ENCODE measurements at regions not wholly inside any gene's neighbourhood (a gene's known extent, or its start where the extent isn't known, plus 50 kb on each side); places are given as distances from the start of the nearest gene placed in this dataset.

GRCh38 chr18:41870817-41871216, 84.2 kb upstream of the PIK3C3 start:
- H3K36me3 ChIP-seq (ENCODE audit: control insufficient read depth in 2 of 4, insufficient read depth in 4 of 4, low read length in 3 of 4), result no peaks in the 10 kb centered on the region
- FAIRE-seq (no peak), DNase-seq (ENCODE audit: low read depth in 1 of 2, low spot score in 2 of 2) (no peak)
- H3K79me1 ChIP-seq (ENCODE audit: low read depth, low read length), result no peaks in the 10 kb centered on the region
- H2BK20ac ChIP-seq (ENCODE audit: low read length), result no peak overlapping the region
- no peak overlapping the region for H3K4ac ChIP-seq (replicated peaks; ENCODE audit: insufficient read length, low read depth, low read length)
- no peak overlapping the region for H2BK12ac ChIP-seq (ENCODE audit: low read depth, low read length)
- no peak overlapping the region for H3K4me2 ChIP-seq (ENCODE audit: insufficient read depth in 1 of 2, low read depth in 2 of 2, low read length in 2 of 2)
- H3K56ac ChIP-seq (replicated peaks; ENCODE audit: insufficient read length, low read depth, low read length), result no peak overlapping the region
- no peaks in the 10 kb centered on the region for H3K4me1 ChIP-seq (replicated peaks in 1 of 4; ENCODE audit: control insufficient read depth in 3 of 4, insufficient read depth in 4 of 4, low read length in 3 of 4)
- no peak overlapping the region for H4K5ac ChIP-seq (ENCODE audit: insufficient read length, low read depth, low read length)
- no peak overlapping the region for H2AK5ac ChIP-seq (ENCODE audit: low read depth, low read length)
- H3K23ac ChIP-seq (ENCODE audit: insufficient read length), result no peak overlapping the region
- H3K4me3 ChIP-seq (ENCODE audit: extremely low read depth in 1 of 4, insufficient read depth in 2 of 4, low read depth in 3 of 4, low read length in 4 of 4), result no peak overlapping the region
- no peak overlapping the region for H3K27ac ChIP-seq (ENCODE audit: low read depth, low read length)
- H2BK120ac ChIP-seq (replicated peaks; ENCODE audit: low read depth, low read length), result no peak overlapping the region
- no peaks in the 10 kb centered on the region for H3K27me3 ChIP-seq (replicated peaks in 1 of 4; ENCODE audit: control insufficient read depth in 3 of 4, extremely low read depth in 1 of 4, insufficient read depth in 3 of 4, low read length in 3 of 4)
- no peak for TF ChIP-seq KDM5A (IDR thresholded peaks at IDR 0.05; ENCODE audit: low read length)
- no peak overlapping the region for H2AFZ ChIP-seq (ENCODE audit: low read length)
- no peak overlapping the region for H4K91ac ChIP-seq (replicated peaks; ENCODE audit: insufficient read length, low read length)
- H3K79me2 ChIP-seq (ENCODE audit: control insufficient read depth in 1 of 2, insufficient read depth in 2 of 2, low read length in 2 of 2), result no peaks in the 10 kb centered on the region
- no peaks in the 10 kb centered on the region for H4K20me1 ChIP-seq (replicated peaks in 1 of 2; ENCODE audit: control insufficient read depth in 1 of 2, insufficient read depth in 2 of 2, low read length in 2 of 2)
- no peaks in the 10 kb centered on the region for H3K23me2 ChIP-seq (ENCODE audit: low read depth, low read length)
- H2BK15ac ChIP-seq (ENCODE audit: low read length), result no peak overlapping the region
- H3K9me3 ChIP-seq (ENCODE audit: insufficient read depth in 2 of 2, low read depth in 1 of 2, low read length in 1 of 2), result no peaks in the 10 kb centered on the region
- H3K9ac ChIP-seq (replicated peaks in 1 of 4; ENCODE audit: extremely low read depth in 1 of 4, low read depth in 3 of 4, low read length in 3 of 4), result no peak overlapping the region
- H3K14ac ChIP-seq (ENCODE audit: insufficient read length), result no peak overlapping the region
- ChIA-PET CTCF (ENCODE audit: partially characterized antibody) (interaction anchor here (1.0 to 1.4 kb wide), 2 partner anchors 13 to 19 kb away, joined by 3 to 4 read pairs; no protein-coding TSS in a partner anchor), POLR2A (ENCODE audit: partially characterized antibody) (no interaction called here)
- no peak overlapping the region for H3K18ac ChIP-seq (ENCODE audit: extremely low read depth, low read length)
- H2BK5ac ChIP-seq (ENCODE audit: low read depth, low read length), result no peak overlapping the region
- H4K8ac ChIP-seq (ENCODE audit: extremely low read depth, insufficient read depth, low read length), result no peak overlapping the region

Measured in H1 (cell line).